HEK293 (cell line): ENCODE measurements at regions not wholly inside any gene's neighbourhood (a gene's known extent, or its start where the extent isn't known, plus 50 kb on each side); places are given as distances from the start of the nearest gene placed in this dataset.
A peak's percentile ranks its signal among the peaks of the same experiment; 100 is the strongest.

Source experiments
- CTCF ChIA-PET: fragments of 350-600 bp; formaldehyde crosslinking; extraction: SDS; loops from one replicate; lab custom pipeline; 2021; ENCODE audit warnings: antibody characterized with exemption; lab: Yijun Ruan, JAX
- POLR2A ChIA-PET: fragments of 300-600 bp; formaldehyde crosslinking; extraction: SDS; loops from one replicate; lab custom pipeline; 2020; ENCODE audit warnings: antibody characterized with exemption, inconsistent platforms; lab: Yijun Ruan, JAX
- H3K27ac ChIP-seq: fragments of 200-500 bp; sonication (Bioruptor generic); 2 replicates; pipeline ENCODE4 v1.5.1; 2014; ENCODE audit warnings: low read depth, low read length, control low read depth, inconsistent platforms; ENCODE audit errors: extremely low read depth
- H3K36me3 ChIP-seq, 2 experiments: fragments of 200-500 bp in 1 of 2; sonication (Bioruptor generic) in 1 of 2; 1 replicate in 1 of 2; 2 replicates in 1 of 2; pipeline ENCODE4 v1.5.1; 2014 to 2017; ENCODE audit warnings: inconsistent platforms in 2 of 2, low read length in 2 of 2; ENCODE audit not compliant: control insufficient read depth in 2 of 2, insufficient read depth in 1 of 2
- H3K4me1 ChIP-seq: fragments of 200-500 bp; sonication (Bioruptor generic); 2 replicates; pipeline ENCODE4 v1.5.1; 2014; ENCODE audit warnings: mild to moderate bottlenecking, low read length, inconsistent platforms; ENCODE audit not compliant: control insufficient read depth, insufficient read depth
- H3K4me3 ChIP-seq: 2 replicates; pipeline ENCODE4 v1.5.1; 2011; ENCODE audit warnings: low read depth, mild to moderate bottlenecking, control low read depth, low read length, moderate library complexity
- H3K9me3 ChIP-seq: fragments of 200-500 bp; sonication (Bioruptor generic); 2 replicates; pipeline ENCODE4 v1.5.1; 2014; ENCODE audit warnings: low read depth, low read length, inconsistent platforms; ENCODE audit not compliant: control insufficient read depth, insufficient read depth
- EGR2 ChIP-seq: fragments of 450-650 bp; formaldehyde crosslinking; IDR thresholded peaks from 2 replicates; pipeline ENCODE4 v1.5.1; 2016; ENCODE audit warnings: low read depth, missing biosample characterization, missing genetic modification characterization
- MZF1 ChIP-seq: fragments of 450-650 bp; formaldehyde crosslinking; IDR thresholded peaks from 2 replicates; pipeline ENCODE4 v1.5.1; 2017; ENCODE audit warnings: missing biosample characterization, missing genetic modification characterization, borderline replicate concordance
- SETDB1 ChIP-seq: IDR thresholded peaks from one replicate; pipeline ENCODE4 v1.6.1; 2017; ENCODE audit warnings: mild to moderate bottlenecking, low read length, moderate library complexity, mixed read lengths; ENCODE audit not compliant: insufficient read length
- SP7 ChIP-seq: fragments of 450-650 bp; formaldehyde crosslinking; IDR thresholded peaks from 2 replicates; pipeline ENCODE4 v1.5.1; 2016; ENCODE audit warnings: missing biosample characterization, missing genetic modification characterization
- TCF7L2 ChIP-seq: IDR thresholded peaks from 2 replicates; pipeline ENCODE4 v1.6.1; 2011; ENCODE audit warnings: low read depth, mild to moderate bottlenecking, inconsistent platforms, low read length, moderate library complexity, borderline replicate concordance
- ZNF138 ChIP-seq: fragments of 450-650 bp; formaldehyde crosslinking; IDR thresholded peaks from 2 replicates; pipeline ENCODE4 v1.5.1; 2016; ENCODE audit warnings: missing biosample characterization, missing genetic modification characterization, borderline replicate concordance
- ZNF175 ChIP-seq: fragments of 450-650 bp; formaldehyde crosslinking; IDR thresholded peaks from 2 replicates; pipeline ENCODE4 v1.5.1; 2016; ENCODE audit warnings: missing biosample characterization, missing genetic modification characterization
- ZNF214 ChIP-seq: fragments of 450-650 bp; formaldehyde crosslinking; IDR thresholded peaks from 2 replicates; pipeline ENCODE4 v1.5.1; 2017; ENCODE audit warnings: missing biosample characterization, mild to moderate bottlenecking, missing genetic modification characterization, borderline replicate concordance
- ZNF266 ChIP-seq: fragments of 450-650 bp; formaldehyde crosslinking; IDR thresholded peaks from 2 replicates; pipeline ENCODE4 v1.5.1; 2016; ENCODE audit warnings: missing biosample characterization, missing genetic modification characterization, low read depth
- ZNF391 ChIP-seq: fragments of 450-650 bp; formaldehyde crosslinking; IDR thresholded peaks from 2 replicates; pipeline ENCODE4 v1.5.1; 2016; ENCODE audit warnings: low read depth, missing biosample characterization, missing genetic modification characterization, borderline replicate concordance
- ZNF473 ChIP-seq: fragments of 450-650 bp; formaldehyde crosslinking; IDR thresholded peaks from 2 replicates; pipeline ENCODE4 v1.5.1; 2017; ENCODE audit warnings: missing biosample characterization, missing genetic modification characterization
- ZNF530 ChIP-seq: fragments of 450-650 bp; formaldehyde crosslinking; IDR thresholded peaks from 2 replicates; pipeline ENCODE4 v1.5.1; 2016; ENCODE audit warnings: low read depth, missing biosample characterization, missing genetic modification characterization
- ZNF596 ChIP-seq: fragments of 450-650 bp; IDR thresholded peaks from 2 replicates; pipeline ENCODE4 v1.5.0; 2018; ENCODE audit warnings: missing biosample characterization, mild to moderate bottlenecking, missing genetic modification characterization, moderate library complexity
- ZNF654 ChIP-seq: fragments of 450-650 bp; formaldehyde crosslinking; IDR thresholded peaks from 2 replicates; pipeline ENCODE4 v1.5.1; 2016; ENCODE audit warnings: low read depth, missing biosample characterization, missing genetic modification characterization
- ZNF664 ChIP-seq: fragments of 450-650 bp; formaldehyde crosslinking; IDR thresholded peaks from 2 replicates; pipeline ENCODE4 v1.5.1; 2016; ENCODE audit warnings: missing biosample characterization, missing genetic modification characterization
- ZNF777 ChIP-seq: fragments of 450-650 bp; formaldehyde crosslinking; IDR thresholded peaks from 2 replicates; pipeline ENCODE4 v1.5.1; 2017; ENCODE audit warnings: missing biosample characterization, missing genetic modification characterization, borderline replicate concordance
- ZNF837 ChIP-seq: fragments of 450-650 bp; formaldehyde crosslinking; IDR thresholded peaks from 2 replicates; pipeline ENCODE4 v1.5.1; 2016; ENCODE audit warnings: missing biosample characterization, missing genetic modification characterization
- TF ChIP-seq, protein P1 (sequence below): fragments of 450-650 bp; formaldehyde crosslinking; IDR thresholded peaks from 2 replicates; pipeline ENCODE4 v1.5.1; 2016; ENCODE audit warnings: missing biosample characterization, missing genetic modification characterization
- TF ChIP-seq, protein P2 (sequence below): sonication (generic); formaldehyde crosslinking; IDR thresholded peaks from 2 replicates; pipeline ENCODE4 v1.8.1; 2022; ENCODE audit warnings: mild to moderate bottlenecking, moderate library complexity, missing genetic modification reagents
- TF ChIP-seq, protein P3 (sequence below): fragments of 450-650 bp; formaldehyde crosslinking; IDR thresholded peaks from 2 replicates; pipeline ENCODE4 v1.5.1; 2016; ENCODE audit warnings: missing biosample characterization, missing genetic modification characterization
- TF ChIP-seq, protein P4 (sequence below): fragments of 450-650 bp; formaldehyde crosslinking; IDR thresholded peaks from 2 replicates; pipeline ENCODE4; 2016; ENCODE audit warnings: missing biosample characterization, missing genetic modification characterization
- TF ChIP-seq, protein P5 (sequence below): fragments of 450-650 bp; formaldehyde crosslinking; IDR thresholded peaks from 2 replicates; pipeline ENCODE4 v1.5.1; 2016; ENCODE audit warnings: missing biosample characterization, missing genetic modification characterization
- TF ChIP-seq, protein P6 (sequence below): fragments of 450-650 bp; formaldehyde crosslinking; IDR thresholded peaks from 2 replicates; pipeline ENCODE4 v1.5.1; 2016; ENCODE audit warnings: missing biosample characterization, missing genetic modification characterization
- TF ChIP-seq, protein P7 (sequence below): fragments of 450-650 bp; formaldehyde crosslinking; IDR thresholded peaks from 2 replicates; pipeline ENCODE4 v1.5.1; 2016; ENCODE audit warnings: missing biosample characterization, missing genetic modification characterization

DNA sequence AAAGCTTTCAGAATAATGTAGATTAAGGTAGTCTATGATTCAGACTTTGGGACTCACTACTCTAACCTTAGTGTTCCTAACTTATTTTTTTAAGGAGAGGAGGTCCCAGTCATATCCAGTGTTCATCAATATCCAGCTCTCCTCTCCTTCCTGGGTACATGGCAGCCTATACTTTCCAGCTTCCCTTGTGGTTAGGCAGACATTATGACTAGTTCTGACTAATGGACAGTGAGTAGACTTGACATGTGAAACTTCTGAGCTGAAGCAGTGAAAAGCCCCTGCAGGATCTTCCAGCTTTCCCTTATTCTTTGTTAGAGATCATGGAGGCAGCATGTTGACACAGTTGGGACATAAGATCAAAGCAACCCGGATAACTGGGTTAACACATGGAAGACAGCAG lies 144.2 kb downstream of the PTPRU start (continued):
- TF ChIP-seq, protein P1, sequence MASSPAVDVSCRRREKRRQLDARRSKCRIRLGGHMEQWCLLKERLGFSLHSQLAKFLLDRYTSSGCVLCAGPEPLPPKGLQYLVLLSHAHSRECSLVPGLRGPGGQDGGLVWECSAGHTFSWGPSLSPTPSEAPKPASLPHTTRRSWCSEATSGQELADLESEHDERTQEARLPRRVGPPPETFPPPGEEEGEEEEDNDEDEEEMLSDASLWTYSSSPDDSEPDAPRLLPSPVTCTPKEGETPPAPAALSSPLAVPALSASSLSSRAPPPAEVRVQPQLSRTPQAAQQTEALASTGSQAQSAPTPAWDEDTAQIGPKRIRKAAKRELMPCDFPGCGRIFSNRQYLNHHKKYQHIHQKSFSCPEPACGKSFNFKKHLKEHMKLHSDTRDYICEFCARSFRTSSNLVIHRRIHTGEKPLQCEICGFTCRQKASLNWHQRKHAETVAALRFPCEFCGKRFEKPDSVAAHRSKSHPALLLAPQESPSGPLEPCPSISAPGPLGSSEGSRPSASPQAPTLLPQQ (tag by site-specific recombination) = no peak
- no peak for TF ChIP-seq TCF7L2
- TF ChIP-seq, protein P2, sequence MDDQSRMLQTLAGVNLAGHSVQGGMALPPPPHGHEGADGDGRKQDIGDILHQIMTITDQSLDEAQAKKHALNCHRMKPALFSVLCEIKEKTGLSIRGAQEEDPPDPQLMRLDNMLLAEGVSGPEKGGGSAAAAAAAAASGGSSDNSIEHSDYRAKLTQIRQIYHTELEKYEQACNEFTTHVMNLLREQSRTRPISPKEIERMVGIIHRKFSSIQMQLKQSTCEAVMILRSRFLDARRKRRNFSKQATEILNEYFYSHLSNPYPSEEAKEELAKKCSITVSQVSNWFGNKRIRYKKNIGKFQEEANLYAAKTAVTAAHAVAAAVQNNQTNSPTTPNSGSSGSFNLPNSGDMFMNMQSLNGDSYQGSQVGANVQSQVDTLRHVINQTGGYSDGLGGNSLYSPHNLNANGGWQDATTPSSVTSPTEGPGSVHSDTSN = no peak
- TF ChIP-seq, all 188 proteins: peak for 0

DNA sequence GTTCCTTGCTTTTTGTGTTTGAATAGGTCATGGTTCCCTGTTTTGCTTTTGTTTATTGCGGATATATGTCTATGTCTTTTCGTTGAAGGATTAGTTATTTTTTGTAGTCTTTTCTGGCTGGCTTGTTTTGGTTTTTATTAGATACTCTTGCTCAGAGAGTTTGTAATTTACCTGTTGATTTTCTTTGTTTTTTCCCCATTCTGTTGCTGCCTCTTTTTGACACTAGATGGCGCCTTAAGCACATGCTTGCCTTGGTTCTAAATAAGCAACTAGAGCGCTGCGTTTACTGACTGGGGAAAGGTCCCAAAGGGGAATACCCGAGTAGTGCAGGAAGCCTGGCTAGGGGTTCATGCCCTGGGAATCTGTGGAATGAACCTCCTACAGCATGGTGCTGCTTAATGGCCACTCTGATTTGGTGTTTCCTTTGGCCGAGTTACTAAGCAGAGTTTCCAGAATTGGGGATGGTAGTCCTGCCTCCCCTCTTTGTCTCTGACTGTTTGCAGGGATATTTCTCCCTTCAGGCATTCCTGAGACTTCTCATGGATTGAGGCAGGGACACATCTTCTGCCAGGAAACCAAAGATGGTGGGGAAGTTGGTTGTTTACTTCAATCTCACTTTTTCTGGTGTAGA lies 143.2 kb downstream of the PTPRU start:
- Histone ChIP-seq H3K36me3 (no peaks in the 10 kb centered on the region), H3K9me3 (no peaks in the 10 kb centered on the region), H3K4me3 (no peak overlapping the region), H3K27ac (no peak overlapping the region), H3K4me1 (no peaks in the 10 kb centered on the region)
- ChIA-PET CTCF (interaction anchor here (0.7 to 1.0 kb wide), 4 partner anchors 48 to 1324 kb away, joined by 3 to 6 read pairs (median 4); partner anchors contain the start of gene PTPRU), POLR2A (no interaction called here)
- TF ChIP-seq ZNF175 (tag by site-specific recombination) = no peak
- TF ChIP-seq, protein P3, sequence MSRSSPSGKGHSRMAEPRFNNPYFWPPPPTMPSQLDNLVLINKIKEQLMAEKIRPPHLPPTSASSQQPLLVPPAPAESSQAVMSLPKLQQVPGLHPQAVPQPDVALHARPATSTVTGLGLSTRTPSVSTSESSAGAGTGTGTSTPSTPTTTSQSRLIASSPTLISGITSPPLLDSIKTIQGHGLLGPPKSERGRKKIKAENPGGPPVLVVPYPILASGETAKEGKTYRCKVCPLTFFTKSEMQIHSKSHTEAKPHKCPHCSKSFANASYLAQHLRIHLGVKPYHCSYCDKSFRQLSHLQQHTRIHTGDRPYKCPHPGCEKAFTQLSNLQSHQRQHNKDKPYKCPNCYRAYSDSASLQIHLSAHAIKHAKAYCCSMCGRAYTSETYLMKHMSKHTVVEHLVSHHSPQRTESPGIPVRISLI = no peak
- TF ChIP-seq EGR2 (tag by site-specific recombination) = no peak
- no peak for TF ChIP-seq ZNF266 (tag by site-specific recombination)
- TF ChIP-seq ZNF654 (tag by site-specific recombination) = peak; percentile 78
- no peak for TF ChIP-seq ZNF473 (tag by site-specific recombination)
- TF ChIP-seq ZNF530 (tag by site-specific recombination) = no peak
- no peak for TF ChIP-seq ZNF596 (tag by site-specific recombination)
- TF ChIP-seq, protein P4, sequence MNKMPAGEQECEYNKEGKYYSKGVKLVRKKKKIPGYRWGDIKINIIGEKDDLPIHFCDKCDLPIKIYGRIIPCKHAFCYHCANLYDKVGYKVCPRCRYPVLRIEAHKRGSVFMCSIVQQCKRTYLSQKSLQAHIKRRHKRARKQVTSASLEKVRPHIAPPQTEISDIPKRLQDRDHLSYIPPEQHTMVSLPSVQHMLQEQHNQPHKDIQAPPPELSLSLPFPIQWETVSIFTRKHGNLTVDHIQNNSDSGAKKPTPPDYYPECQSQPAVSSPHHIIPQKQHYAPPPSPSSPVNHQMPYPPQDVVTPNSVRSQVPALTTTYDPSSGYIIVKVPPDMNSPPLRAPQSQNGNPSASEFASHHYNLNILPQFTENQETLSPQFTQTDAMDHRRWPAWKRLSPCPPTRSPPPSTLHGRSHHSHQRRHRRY (tag by site-specific recombination) = no peak
- TF ChIP-seq SP7 = peak; percentile 77
- TF ChIP-seq, protein P5, sequence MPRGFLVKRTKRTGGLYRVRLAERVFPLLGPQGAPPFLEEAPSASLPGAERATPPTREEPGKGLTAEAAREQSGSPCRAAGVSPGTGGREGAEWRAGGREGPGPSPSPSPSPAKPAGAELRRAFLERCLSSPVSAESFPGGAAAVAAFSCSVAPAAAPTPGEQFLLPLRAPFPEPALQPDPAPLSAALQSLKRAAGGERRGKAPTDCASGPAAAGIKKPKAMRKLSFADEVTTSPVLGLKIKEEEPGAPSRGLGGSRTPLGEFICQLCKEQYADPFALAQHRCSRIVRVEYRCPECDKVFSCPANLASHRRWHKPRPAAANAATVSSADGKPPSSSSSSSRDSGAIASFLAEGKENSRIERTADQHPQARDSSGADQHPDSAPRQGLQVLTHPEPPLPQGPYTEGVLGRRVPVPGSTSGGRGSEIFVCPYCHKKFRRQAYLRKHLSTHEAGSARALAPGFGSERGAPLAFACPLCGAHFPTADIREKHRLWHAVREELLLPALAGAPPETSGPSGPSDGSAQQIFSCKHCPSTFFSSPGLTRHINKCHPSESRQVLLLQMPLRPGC = peak; percentile 36; the same call in 1 of the 2 replicates
- TF ChIP-seq, protein P6, sequence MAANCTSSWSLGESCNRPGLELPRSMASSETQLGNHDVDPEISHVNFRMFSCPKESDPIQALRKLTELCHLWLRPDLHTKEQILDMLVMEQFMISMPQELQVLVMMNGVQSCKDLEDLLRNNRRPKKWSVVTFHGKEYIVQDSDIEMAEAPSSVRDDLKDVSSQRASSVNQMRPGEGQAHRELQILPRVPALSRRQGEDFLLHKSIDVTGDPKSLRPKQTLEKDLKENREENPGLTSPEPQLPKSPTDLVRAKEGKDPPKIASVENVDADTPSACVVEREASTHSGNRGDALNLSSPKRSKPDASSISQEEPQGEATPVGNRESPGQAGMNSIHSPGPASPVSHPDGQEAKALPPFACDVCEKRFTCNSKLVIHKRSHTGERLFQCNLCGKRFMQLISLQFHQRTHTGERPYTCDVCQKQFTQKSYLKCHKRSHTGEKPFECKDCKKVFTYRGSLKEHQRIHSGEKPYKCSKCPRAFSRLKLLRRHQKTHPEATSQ (tag by site-specific recombination) = peak; percentile 81; the same call in 1 of the 2 replicates
- no peak for TF ChIP-seq ZNF138
- no peak for TF ChIP-seq ZNF837 (tag by site-specific recombination)
- TF ChIP-seq SETDB1 = peak; percentile 100
- no peak for TF ChIP-seq ZNF777
- TF ChIP-seq, protein P1 (tag by site-specific recombination) = no peak
- no peak for TF ChIP-seq ZNF214 (tag by site-specific recombination)
- TF ChIP-seq ZNF391 (tag by site-specific recombination) = peak; percentile 53; the same call in 1 of the 2 replicates
- TF ChIP-seq MZF1 (tag by site-specific recombination) = peak; percentile 54; the same call in 1 of the 2 replicates
- TF ChIP-seq ZNF664 (tag by site-specific recombination) = peak; percentile 84
- TF ChIP-seq, protein P7, sequence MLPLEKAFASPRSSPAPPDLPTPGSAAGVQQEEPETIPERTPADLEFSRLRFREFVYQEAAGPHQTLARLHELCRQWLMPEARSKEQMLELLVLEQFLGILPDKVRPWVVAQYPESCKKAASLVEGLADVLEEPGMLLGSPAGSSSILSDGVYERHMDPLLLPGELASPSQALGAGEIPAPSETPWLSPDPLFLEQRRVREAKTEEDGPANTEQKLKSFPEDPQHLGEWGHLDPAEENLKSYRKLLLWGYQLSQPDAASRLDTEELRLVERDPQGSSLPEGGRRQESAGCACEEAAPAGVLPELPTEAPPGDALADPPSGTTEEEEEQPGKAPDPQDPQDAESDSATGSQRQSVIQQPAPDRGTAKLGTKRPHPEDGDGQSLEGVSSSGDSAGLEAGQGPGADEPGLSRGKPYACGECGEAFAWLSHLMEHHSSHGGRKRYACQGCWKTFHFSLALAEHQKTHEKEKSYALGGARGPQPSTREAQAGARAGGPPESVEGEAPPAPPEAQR (tag by site-specific recombination) = no peak
